H1 (cell line): ENCODE measurements at regions not wholly inside any gene's neighbourhood (a gene's known extent, or its start where the extent isn't known, plus 50 kb on each side); places are given as distances from the start of the nearest gene placed in this dataset.

ENCODE experiments used
- CTCF ChIA-PET: fragments of 300-600 bp; sonication (Branson Sonifier 250); formaldehyde crosslinking; loops from one replicate; lab custom pipeline; 2021; ENCODE audit not compliant: partially characterized antibody; lab: Charles Lee
- POLR2A ChIA-PET: fragments of 300-600 bp; sonication (Branson Sonifier 250); formaldehyde crosslinking; loops from one replicate; lab custom pipeline; 2021; ENCODE audit warnings: inconsistent platforms; ENCODE audit not compliant: partially characterized antibody; lab: Charles Lee
- DNase-seq, 2 experiments: peaks; one replicate each; pipeline versions ENCODE4 v3.0.0 to v3.0.0-alpha.2; 2010 to 2022; ENCODE audit warnings: low spot score in 2 of 2, low read depth in 1 of 2, mixed read lengths in 1 of 2
- FAIRE-seq: peaks from 2 replicates; lab custom pipeline; 2011; peaks lifted over from hg19 to GRCh38; lab: Jason Lieb, UNC
- H2AFZ ChIP-seq: 2 replicates; pipeline ENCODE4 v1.8.1; 2012; ENCODE audit warnings: low read length, inconsistent platforms
- H2AK5ac ChIP-seq: 2 replicates; pipeline ENCODE4 v1.6.1; 2013; ENCODE audit warnings: low read depth, low read length
- H2BK120ac ChIP-seq: replicated peaks from 2 replicates; pipeline ENCODE3; 2013; ENCODE audit warnings: low read depth, low read length, inconsistent platforms
- H2BK12ac ChIP-seq: 2 replicates; pipeline ENCODE4 v1.6.1; 2013; ENCODE audit warnings: low read depth, low read length
- H2BK15ac ChIP-seq: 2 replicates; pipeline ENCODE4 v1.6.1; 2013; ENCODE audit warnings: low read length
- H2BK20ac ChIP-seq: 2 replicates; pipeline ENCODE4 v1.6.1; 2013; ENCODE audit warnings: low read length
- H2BK5ac ChIP-seq: 2 replicates; pipeline ENCODE4 v1.6.1; 2013; ENCODE audit warnings: low read depth, low read length
- H3K14ac ChIP-seq: 2 replicates; pipeline ENCODE4 v1.6.1; 2013; ENCODE audit warnings: inconsistent platforms; ENCODE audit not compliant: insufficient read length
- H3K18ac ChIP-seq: 2 replicates; pipeline ENCODE4 v1.6.1; 2013; ENCODE audit warnings: low read length; ENCODE audit errors: extremely low read depth
- H3K23ac ChIP-seq: 2 replicates; pipeline ENCODE4 v1.6.1; 2013; ENCODE audit warnings: inconsistent platforms; ENCODE audit not compliant: insufficient read length
- H3K23me2 ChIP-seq: 2 replicates; pipeline ENCODE4 v1.6.1; 2013; ENCODE audit warnings: low read depth, low read length
- H3K27ac ChIP-seq: 2 replicates; pipeline ENCODE4 v1.6.1; 2011; ENCODE audit warnings: low read depth, low read length, inconsistent platforms
- H3K27me3 ChIP-seq, 4 experiments: replicated peaks in 1 of 4; 1 replicate in 1 of 4; 2 replicates in 3 of 4; pipeline versions ENCODE4 v1.6.1 to v1.8.1; 2011 to 2013; ENCODE audit warnings: low read length in 3 of 4, mild to moderate bottlenecking in 3 of 4, inconsistent platforms in 2 of 4, mixed read lengths in 2 of 4, moderate library complexity in 1 of 4; ENCODE audit not compliant: control insufficient read depth in 3 of 4, insufficient read depth in 3 of 4; ENCODE audit errors: extremely low read depth in 1 of 4
- H3K36me3 ChIP-seq, 4 experiments: 2 replicates each; pipeline versions ENCODE4 v1.6.1 to v1.8.1; 2011 to 2013; ENCODE audit warnings: mild to moderate bottlenecking in 4 of 4, low read length in 3 of 4, moderate library complexity in 2 of 4, control low read depth in 1 of 4, inconsistent platforms in 1 of 4; ENCODE audit not compliant: insufficient read depth in 4 of 4, control insufficient read depth in 2 of 4
- H3K4ac ChIP-seq: replicated peaks from 2 replicates; pipeline ENCODE3; 2013; ENCODE audit warnings: low read length, low read depth, mixed read lengths, inconsistent platforms; ENCODE audit not compliant: insufficient read length
- H3K4me1 ChIP-seq, 4 experiments: replicated peaks in 1 of 4; 1 replicate in 1 of 4; 2 replicates in 3 of 4; pipeline versions ENCODE4 v1.6.1 to v1.8.1; 2011 to 2013; ENCODE audit warnings: low read length in 3 of 4, inconsistent platforms in 2 of 4, mixed read lengths in 1 of 4; ENCODE audit not compliant: insufficient read depth in 4 of 4, control insufficient read depth in 3 of 4
- H3K4me2 ChIP-seq, 2 experiments: 2 replicates each; pipeline versions ENCODE4 v1.6.1 to v1.8.1; 2011 to 2013; ENCODE audit warnings: low read depth in 2 of 2, low read length in 2 of 2, control low read depth in 1 of 2, inconsistent platforms in 1 of 2, mild to moderate bottlenecking in 1 of 2; ENCODE audit not compliant: insufficient read depth in 1 of 2
- H3K4me3 ChIP-seq, 4 experiments: fragments of 200-600, 300-600 bp in 1 of 4; sonication (generic), shearing (Covaris generic), sonication (Bioruptor Twin) in 1 of 4; 2 replicates each; pipeline versions ENCODE4 v1.5.1 to v1.8.1; 2011 to 2016; ENCODE audit warnings: low read length in 4 of 4, low read depth in 3 of 4, control low read depth in 2 of 4, inconsistent platforms in 2 of 4, mild to moderate bottlenecking in 2 of 4, mixed read lengths in 1 of 4, moderate library complexity in 1 of 4; ENCODE audit not compliant: insufficient read depth in 2 of 4; ENCODE audit errors: extremely low read depth in 1 of 4
- H3K56ac ChIP-seq: replicated peaks from 2 replicates; pipeline ENCODE3; 2013; ENCODE audit warnings: low read depth, mild to moderate bottlenecking, mixed read lengths, low read length, inconsistent platforms; ENCODE audit not compliant: insufficient read length
- H3K79me1 ChIP-seq: 2 replicates; pipeline ENCODE4 v1.6.1; 2013; ENCODE audit warnings: low read depth, low read length, control low read depth
- H3K79me2 ChIP-seq, 2 experiments: 2 replicates each; pipeline versions ENCODE4 v1.6.1 to v1.8.1; 2012 to 2013; ENCODE audit warnings: low read length in 2 of 2, mild to moderate bottlenecking in 2 of 2, inconsistent platforms in 1 of 2; ENCODE audit not compliant: insufficient read depth in 2 of 2, control insufficient read depth in 1 of 2
- H3K9ac ChIP-seq, 4 experiments: replicated peaks in 1 of 4; 1 replicate in 1 of 4; 2 replicates in 3 of 4; pipeline versions ENCODE4 v1.6.1 to v1.8.1; 2011 to 2013; ENCODE audit warnings: low read depth in 3 of 4, low read length in 3 of 4, control low read depth in 2 of 4, mild to moderate bottlenecking in 2 of 4, moderate library complexity in 2 of 4, inconsistent platforms in 1 of 4; ENCODE audit errors: extremely low read depth in 1 of 4
- H3K9me3 ChIP-seq, 2 experiments: 2 replicates each; pipeline versions ENCODE4 v1.6.1 to v1.8.1; 2012 to 2013; ENCODE audit warnings: mild to moderate bottlenecking in 2 of 2, moderate library complexity in 2 of 2, control low read depth in 1 of 2, inconsistent platforms in 1 of 2, low read depth in 1 of 2, low read length in 1 of 2, mixed read lengths in 1 of 2; ENCODE audit not compliant: insufficient read depth in 2 of 2
- H4K20me1 ChIP-seq, 2 experiments: replicated peaks in 1 of 2; 2 replicates each; pipeline versions ENCODE3 to v1.8.1; 2011 to 2013; ENCODE audit warnings: inconsistent platforms in 2 of 2, low read length in 2 of 2, mild to moderate bottlenecking in 1 of 2; ENCODE audit not compliant: insufficient read depth in 2 of 2, control insufficient read depth in 1 of 2
- H4K5ac ChIP-seq: 2 replicates; pipeline ENCODE4 v1.6.1; 2013; ENCODE audit warnings: low read length, low read depth, mixed read lengths, inconsistent platforms; ENCODE audit not compliant: insufficient read length
- H4K8ac ChIP-seq: 2 replicates; pipeline ENCODE4 v1.8.0; 2013; ENCODE audit warnings: mild to moderate bottlenecking, moderate library complexity, low read length, inconsistent platforms; ENCODE audit not compliant: insufficient read depth; ENCODE audit errors: extremely low read depth
- H4K91ac ChIP-seq: replicated peaks from 2 replicates; pipeline ENCODE3; 2013; ENCODE audit warnings: low read length, mixed read lengths, inconsistent platforms; ENCODE audit not compliant: insufficient read length
- TEAD4 ChIP-seq: IDR thresholded peaks from 2 replicates; pipeline ENCODE4 v1.6.1; 2012; ENCODE audit warnings: low read depth, low read length, inconsistent platforms, mixed read lengths
- WGBS, 2 experiments: shearing (Covaris generic) in 1 of 2; methylation state at CpG; one replicate each; pipeline versions ENCODE4 v1.1.6 to v1.1.7; 2013 to 2015; ENCODE audit warnings: low lambda C conversion rate in 2 of 2, mixed read lengths in 2 of 2, inconsistent platforms in 1 of 2, low coverage in 1 of 2, missing lambda C conversion rate in 1 of 2; ENCODE audit not compliant: insufficient replicate concordance in 2 of 2, insufficient coverage in 1 of 2, insufficient read length in 1 of 2; ENCODE audit errors: extremely low coverage in 1 of 2, missing lambda C conversion rate in 1 of 2; 5-methylcytosine and 5-hydroxymethylcytosine counted together

GRCh38 chr4:96347582-96347981 lies 507.7 kb downstream of the PDHA2 start:
- H3K4ac ChIP-seq, result no peak overlapping the region
- H4K8ac ChIP-seq, result no peak overlapping the region
- H3K4me2 ChIP-seq, result no peak overlapping the region
- no peak overlapping the region for H2BK12ac ChIP-seq
- no peaks in the 10 kb centered on the region for H3K79me1 ChIP-seq
- no peaks in the 10 kb centered on the region for H3K23me2 ChIP-seq
- no peak overlapping the region for H2BK20ac ChIP-seq
- no peak overlapping the region for H4K91ac ChIP-seq
- no peaks in the 10 kb centered on the region for H3K9me3 ChIP-seq
- H4K20me1 ChIP-seq, result no peaks in the 10 kb centered on the region
- H3K56ac ChIP-seq, result no peak overlapping the region
- H3K27me3 ChIP-seq, result no peaks in the 10 kb centered on the region
- H2BK120ac ChIP-seq, result no peak overlapping the region
- WGBS, 2 experiments, result 97% methylated on average over 2 of the region's 2 CpGs; no CpG with 5 or more reads in 1 of the 2 experiments
- ChIA-PET CTCF (interaction anchor here (0.9 to 2.4 kb wide), 3 partner anchors 48 to 513 kb away, joined by 3 to 6 read pairs (median 4); no protein-coding TSS in a partner anchor), POLR2A (no interaction called here)
- no peak overlapping the region for H2BK5ac ChIP-seq
- FAIRE-seq (no peak), DNase-seq (no peak)
- peaks cover 0 to 13% (median 5%) of the 10 kb centered on the region in 4 experiments; a peak in 3 of 7 replicates for H3K4me1 ChIP-seq
- no peak overlapping the region for H3K9ac ChIP-seq
- no peak overlapping the region for H3K18ac ChIP-seq
- H2BK15ac ChIP-seq, result no peak overlapping the region
- no peak overlapping the region for H3K14ac ChIP-seq
- no peak overlapping the region for H2AFZ ChIP-seq
- H3K79me2 ChIP-seq, result no peaks in the 10 kb centered on the region
- no peak overlapping the region for H3K23ac ChIP-seq
- H3K36me3 ChIP-seq, result no peaks in the 10 kb centered on the region
- no peak overlapping the region for H2AK5ac ChIP-seq
- H3K4me3 ChIP-seq, result no peak overlapping the region
- no peak overlapping the region for H4K5ac ChIP-seq
- no peak overlapping the region for H3K27ac ChIP-seq
- no peak for TF ChIP-seq TEAD4
